HEK293 (cell line): ENCODE measurements at regions not wholly inside any gene's neighbourhood (a gene's known extent, or its start where the extent isn't known, plus 50 kb on each side); places are given as distances from the start of the nearest gene placed in this dataset.

Source experiments
- CTCF ChIA-PET: fragments of 350-600 bp; formaldehyde crosslinking; extraction: SDS; loops from one replicate; lab custom pipeline; 2021; ENCODE audit warnings: antibody characterized with exemption; lab: Yijun Ruan, JAX
- POLR2A ChIA-PET: fragments of 300-600 bp; formaldehyde crosslinking; extraction: SDS; loops from one replicate; lab custom pipeline; 2020; ENCODE audit warnings: antibody characterized with exemption, inconsistent platforms; lab: Yijun Ruan, JAX
- H3K27ac ChIP-seq: fragments of 200-500 bp; sonication (Bioruptor generic); 2 replicates; pipeline ENCODE4 v1.5.1; 2014; ENCODE audit warnings: low read depth, low read length, control low read depth, inconsistent platforms; ENCODE audit errors: extremely low read depth
- H3K36me3 ChIP-seq, 2 experiments: fragments of 200-500 bp in 1 of 2; sonication (Bioruptor generic) in 1 of 2; 1 replicate in 1 of 2; 2 replicates in 1 of 2; pipeline ENCODE4 v1.5.1; 2014 to 2017; ENCODE audit warnings: inconsistent platforms in 2 of 2, low read length in 2 of 2; ENCODE audit not compliant: control insufficient read depth in 2 of 2, insufficient read depth in 1 of 2
- H3K4me1 ChIP-seq: fragments of 200-500 bp; sonication (Bioruptor generic); 2 replicates; pipeline ENCODE4 v1.5.1; 2014; ENCODE audit warnings: mild to moderate bottlenecking, low read length, inconsistent platforms; ENCODE audit not compliant: control insufficient read depth, insufficient read depth
- H3K4me3 ChIP-seq: 2 replicates; pipeline ENCODE4 v1.5.1; 2011; ENCODE audit warnings: low read depth, mild to moderate bottlenecking, control low read depth, low read length, moderate library complexity
- H3K9me3 ChIP-seq: fragments of 200-500 bp; sonication (Bioruptor generic); 2 replicates; pipeline ENCODE4 v1.5.1; 2014; ENCODE audit warnings: low read depth, low read length, inconsistent platforms; ENCODE audit not compliant: control insufficient read depth, insufficient read depth
- AEBP2 ChIP-seq: fragments of 450-650 bp; formaldehyde crosslinking; IDR thresholded peaks from 2 replicates; pipeline ENCODE4 v1.5.1; 2016; ENCODE audit warnings: missing biosample characterization, missing genetic modification characterization, borderline replicate concordance
- CTCF ChIP-seq: fragments of 450-650 bp; formaldehyde crosslinking; IDR thresholded peaks from 2 replicates; pipeline ENCODE4 v1.5.1; 2016; ENCODE audit warnings: missing biosample characterization, missing genetic modification characterization
- YY2 ChIP-seq: fragments of 450-650 bp; formaldehyde crosslinking; IDR thresholded peaks from 2 replicates; pipeline ENCODE4 v1.5.1; 2016; ENCODE audit warnings: missing biosample characterization, missing genetic modification characterization
- ZBTB44 ChIP-seq: fragments of 450-650 bp; IDR thresholded peaks from 2 replicates; pipeline ENCODE4 v1.5.1; 2018; ENCODE audit warnings: missing biosample characterization, mild to moderate bottlenecking, missing genetic modification characterization
- ZNF138 ChIP-seq: fragments of 450-650 bp; formaldehyde crosslinking; IDR thresholded peaks from 2 replicates; pipeline ENCODE4 v1.5.1; 2016; ENCODE audit warnings: missing biosample characterization, missing genetic modification characterization, borderline replicate concordance
- ZNF16 ChIP-seq: fragments of 450-650 bp; formaldehyde crosslinking; IDR thresholded peaks from 2 replicates; pipeline ENCODE4 v1.5.1; 2016; ENCODE audit warnings: low read depth, missing biosample characterization, missing genetic modification characterization
- ZNF169 ChIP-seq: fragments of 450-650 bp; formaldehyde crosslinking; IDR thresholded peaks from 2 replicates; pipeline ENCODE4 v1.5.1; 2016; ENCODE audit warnings: missing biosample characterization, missing genetic modification characterization
- ZNF214 ChIP-seq: fragments of 450-650 bp; formaldehyde crosslinking; IDR thresholded peaks from 2 replicates; pipeline ENCODE4 v1.5.1; 2017; ENCODE audit warnings: missing biosample characterization, mild to moderate bottlenecking, missing genetic modification characterization, borderline replicate concordance
- ZNF302 ChIP-seq: fragments of 450-650 bp; formaldehyde crosslinking; IDR thresholded peaks from 2 replicates; pipeline ENCODE4 v1.5.1; 2016; ENCODE audit warnings: missing biosample characterization, missing genetic modification characterization, low read depth
- ZNF324 ChIP-seq: fragments of 450-650 bp; formaldehyde crosslinking; IDR thresholded peaks from 2 replicates; pipeline ENCODE4 v1.5.1; 2016; ENCODE audit warnings: missing biosample characterization, missing genetic modification characterization
- ZNF362 ChIP-seq: fragments of 450-650 bp; formaldehyde crosslinking; IDR thresholded peaks from 2 replicates; pipeline ENCODE4 v1.5.1; 2016; ENCODE audit warnings: missing biosample characterization, missing genetic modification characterization
- ZNF423 ChIP-seq: fragments of 450-650 bp; formaldehyde crosslinking; IDR thresholded peaks from 2 replicates; pipeline ENCODE4 v1.5.1; 2016; ENCODE audit warnings: missing biosample characterization, missing genetic modification characterization
- ZNF518A ChIP-seq: fragments of 450-650 bp; formaldehyde crosslinking; conservative IDR thresholded peaks from 2 replicates; pipeline ENCODE4 v1.5.1; 2016; ENCODE audit warnings: low read depth, missing biosample characterization, missing genetic modification characterization
- ZNF560 ChIP-seq: fragments of 450-650 bp; formaldehyde crosslinking; IDR thresholded peaks from 2 replicates; pipeline ENCODE4 v1.5.1; 2017; ENCODE audit warnings: missing biosample characterization, missing genetic modification characterization, borderline replicate concordance
- ZNF585B ChIP-seq: fragments of 450-650 bp; formaldehyde crosslinking; IDR thresholded peaks from 2 replicates; pipeline ENCODE4 v1.5.1; 2016; ENCODE audit warnings: missing biosample characterization, missing genetic modification characterization
- ZNF654 ChIP-seq: fragments of 450-650 bp; formaldehyde crosslinking; IDR thresholded peaks from 2 replicates; pipeline ENCODE4 v1.5.1; 2016; ENCODE audit warnings: low read depth, missing biosample characterization, missing genetic modification characterization
- ZNF664 ChIP-seq: fragments of 450-650 bp; formaldehyde crosslinking; IDR thresholded peaks from 2 replicates; pipeline ENCODE4 v1.5.1; 2016; ENCODE audit warnings: missing biosample characterization, missing genetic modification characterization
- ZNF677 ChIP-seq: fragments of 450-650 bp; IDR thresholded peaks from 2 replicates; pipeline ENCODE4 v1.5.0; 2018; ENCODE audit warnings: missing biosample characterization, mild to moderate bottlenecking, missing genetic modification characterization, moderate library complexity
- ZNF692 ChIP-seq: fragments of 450-650 bp; formaldehyde crosslinking; IDR thresholded peaks from 2 replicates; pipeline ENCODE4 v1.5.1; 2016; ENCODE audit warnings: missing biosample characterization, missing genetic modification characterization
- ZNF830 ChIP-seq: fragments of 450-650 bp; IDR thresholded peaks from 2 replicates; pipeline ENCODE4 v1.5.0; 2018; ENCODE audit warnings: missing biosample characterization, missing genetic modification characterization, low read depth, mild to moderate bottlenecking, moderate library complexity
- ZSCAN4 ChIP-seq: fragments of 450-650 bp; formaldehyde crosslinking; IDR thresholded peaks from 2 replicates; pipeline ENCODE4 v1.5.1; 2017; ENCODE audit warnings: missing biosample characterization, missing genetic modification characterization

- Histone ChIP-seq H3K4me1 (no peaks in the 10 kb centered on the region), H3K9me3 (no peaks in the 10 kb centered on the region), H3K36me3 (no peaks in the 10 kb centered on the region), H3K27ac (no peak overlapping the region), H3K4me3 (no peak overlapping the region)
- ChIA-PET POLR2A (no interaction called here), CTCF (interaction anchor here (0.6 to 2.2 kb wide), 9 partner anchors 10 to 644 kb away, joined by 3 to 10 read pairs (median 4); no protein-coding TSS in a partner anchor)
- TF ChIP-seq ZNF324 (tag by site-specific recombination) (no peak), ZNF692 (tag by site-specific recombination) (no peak), AEBP2 (tag by site-specific recombination) (no peak), ZSCAN4 (tag by site-specific recombination) (no peak), ZNF138 (tag by site-specific recombination) (no peak), ZNF169 (tag by site-specific recombination) (no peak), ZNF362 (peak; percentile 94), ZNF677 (tag by site-specific recombination) (no peak), ZNF16 (tag by site-specific recombination) (no peak), ZNF560 (no peak), ZNF423 (tag by site-specific recombination) (no peak), ZNF518A (no peak), ZNF585B (tag by site-specific recombination) (no peak), ZNF830 (tag by site-specific recombination) (no peak), ZNF214 (tag by site-specific recombination) (no peak), ZNF654 (peak; percentile 86), ZBTB44 (0 out of 2 replicates have a peak, but pooled peaks have one; percentile 10), CTCF (tag by site-specific recombination) (peak; percentile 10; the same call in 1 of the 2 replicates), YY2 (tag by site-specific recombination) (no peak), ZNF302 (no peak), ZNF664 (tag by site-specific recombination) (no peak)
Observed at GRCh38 chr7:116122972-116123595, 87.3 kb upstream of the TES start.
